Gastrocnemius medialis (tissue), 4 donors: ENCODE measurements at regions not wholly inside any gene's neighbourhood (a gene's known extent, or its start where the extent isn't known, plus 50 kb on each side); places are given as distances from the start of the nearest gene placed in this dataset.

Experiments
- POLR2A ChIP-seq, 2 donors: fragments of 450-650 bp; IDR thresholded peaks; one replicate each; pipeline ENCODE4 v1.6.1; 2017; ENCODE audit warnings: antibody characterized with exemption in 2 of 2, mild to moderate bottlenecking in 2 of 2, moderate library complexity in 2 of 2
- TF ChIP-seq, protein P1 (sequence below), 5 experiments: fragments of 450-650 bp in 3 of 5; fragments of 200-600 bp in 2 of 5; sonication (generic) in 2 of 5; IDR thresholded peaks in 4 of 5; conservative IDR thresholded peaks in 1 of 5; 1 replicate in 4 of 5; 2 replicates in 1 of 5; pipeline ENCODE4 v1.5.1; 2016 to 2019; ENCODE audit warnings: antibody characterized with exemption in 5 of 5, mild to moderate bottlenecking in 3 of 5, moderate library complexity in 3 of 5

DNA sequence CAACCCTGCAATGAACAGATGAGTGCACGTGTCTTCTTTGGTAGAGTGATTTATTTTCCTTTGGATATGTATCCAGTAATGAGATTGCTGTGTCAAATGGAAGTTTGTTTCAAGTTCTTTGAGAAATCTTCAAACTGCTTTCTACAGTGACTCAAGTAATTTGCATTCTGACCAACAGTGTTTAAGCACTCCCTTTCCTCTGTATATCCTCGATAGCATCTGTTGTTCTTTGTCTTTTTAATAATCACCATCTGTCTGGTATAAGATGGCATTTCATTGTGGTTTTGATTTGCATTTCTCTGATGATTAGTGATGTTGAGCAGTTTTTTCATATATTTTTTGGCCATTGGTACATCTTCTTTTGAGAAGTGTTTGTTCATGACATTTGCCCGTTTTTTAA is 1608.3 kb upstream of the ZEB2 start:
- TF ChIP-seq, protein P1, sequence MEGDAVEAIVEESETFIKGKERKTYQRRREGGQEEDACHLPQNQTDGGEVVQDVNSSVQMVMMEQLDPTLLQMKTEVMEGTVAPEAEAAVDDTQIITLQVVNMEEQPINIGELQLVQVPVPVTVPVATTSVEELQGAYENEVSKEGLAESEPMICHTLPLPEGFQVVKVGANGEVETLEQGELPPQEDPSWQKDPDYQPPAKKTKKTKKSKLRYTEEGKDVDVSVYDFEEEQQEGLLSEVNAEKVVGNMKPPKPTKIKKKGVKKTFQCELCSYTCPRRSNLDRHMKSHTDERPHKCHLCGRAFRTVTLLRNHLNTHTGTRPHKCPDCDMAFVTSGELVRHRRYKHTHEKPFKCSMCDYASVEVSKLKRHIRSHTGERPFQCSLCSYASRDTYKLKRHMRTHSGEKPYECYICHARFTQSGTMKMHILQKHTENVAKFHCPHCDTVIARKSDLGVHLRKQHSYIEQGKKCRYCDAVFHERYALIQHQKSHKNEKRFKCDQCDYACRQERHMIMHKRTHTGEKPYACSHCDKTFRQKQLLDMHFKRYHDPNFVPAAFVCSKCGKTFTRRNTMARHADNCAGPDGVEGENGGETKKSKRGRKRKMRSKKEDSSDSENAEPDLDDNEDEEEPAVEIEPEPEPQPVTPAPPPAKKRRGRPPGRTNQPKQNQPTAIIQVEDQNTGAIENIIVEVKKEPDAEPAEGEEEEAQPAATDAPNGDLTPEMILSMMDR (IDR thresholded peaks at IDR 0.05 in 4 of 5, conservative IDR thresholded peaks at IDR 0.05 in 1 of 5): no peak
- no peak for TF ChIP-seq POLR2A (IDR thresholded peaks at IDR 0.05)
